Fibroblast of pulmonary artery (primary cell): ENCODE measurements at regions not wholly inside any gene's neighbourhood (a gene's known extent, or its start where the extent isn't known, plus 50 kb on each side); places are given as distances from the start of the nearest gene placed in this dataset.

Source experiments
- DNase-seq: peaks from one replicate; pipeline ENCODE4 v3.0.0-alpha.2; 2010; ENCODE audit warnings: low read depth
- H3K4me3 ChIP-seq: replicated peaks from 2 replicates; pipeline ENCODE4 v1.5.1; 2011; ENCODE audit warnings: low read depth, mild to moderate bottlenecking, control low read depth, low read length, moderate library complexity
- CTCF ChIP-seq: IDR thresholded peaks from 2 replicates; pipeline ENCODE4 v1.5.1; 2011; ENCODE audit warnings: mild to moderate bottlenecking, control low read depth, low read length, inconsistent platforms; ENCODE audit errors: missing control alignments

DNA sequence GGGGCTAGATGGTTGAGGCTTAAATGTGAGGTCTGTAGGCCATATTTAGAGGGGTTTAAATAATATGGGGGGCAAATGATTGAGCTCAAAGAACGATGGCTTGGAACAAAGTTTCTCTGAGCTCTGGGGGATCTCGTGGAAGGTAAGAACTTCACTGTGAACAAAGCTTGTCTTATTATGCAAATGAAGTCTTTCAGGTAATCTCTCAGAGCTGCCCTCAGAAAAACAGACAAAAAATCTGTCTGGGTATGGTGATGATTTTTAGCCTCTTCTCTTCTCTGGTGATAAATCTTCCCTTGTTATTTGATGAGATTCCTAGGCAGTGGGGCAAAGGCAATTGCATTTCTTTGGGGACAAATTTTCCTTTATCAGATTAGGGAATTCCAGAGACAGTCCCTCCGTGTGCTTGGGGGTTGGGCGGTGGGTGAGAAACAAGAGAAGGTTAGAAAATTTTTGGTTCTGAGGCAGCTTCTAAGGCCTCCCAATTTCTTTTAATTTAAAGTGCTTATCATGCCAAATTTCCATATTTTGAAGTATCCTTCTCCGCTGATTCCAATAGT, 760.4 kb downstream of the TSN start:
- no peak for TF ChIP-seq CTCF
- no peak overlapping the region for H3K4me3 ChIP-seq
- DNase-seq, result no peak

- no peak overlapping the region for H3K4me3 ChIP-seq
- TF ChIP-seq CTCF, result no peak
- DNase-seq, result no peak
Measured at GRCh38 chr2:122516775-122517174, 761.3 kb downstream of the TSN start.

DNA sequence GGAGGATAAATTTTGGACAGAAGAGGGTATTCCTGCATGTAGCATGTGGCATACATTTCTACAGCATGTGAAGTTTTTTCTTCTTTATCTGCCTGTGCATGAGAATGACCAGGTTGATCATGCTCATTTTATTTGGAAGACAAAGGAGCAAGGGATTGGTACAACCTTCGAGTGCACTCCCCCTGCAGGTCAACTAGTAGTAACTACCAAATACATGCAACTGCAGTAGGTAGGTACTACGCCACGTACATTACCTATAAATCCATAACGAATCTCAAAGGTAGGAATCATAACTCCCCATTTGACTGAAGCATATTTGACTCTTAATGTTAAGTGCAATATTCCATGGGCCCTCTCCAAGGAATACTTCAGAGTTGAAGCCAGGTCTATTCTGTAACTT, 763.9 kb downstream of the TSN start:
- TF ChIP-seq CTCF, result peak; percentile 15
- no peak for DNase-seq
- H3K4me3 ChIP-seq, result no peak overlapping the region

- H3K4me3 ChIP-seq, result no peak overlapping the region
- no peak for TF ChIP-seq CTCF
- no peak for DNase-seq
Measured at GRCh38 chr2:122519821-122520611, 764.6 kb downstream of the TSN start.

DNA sequence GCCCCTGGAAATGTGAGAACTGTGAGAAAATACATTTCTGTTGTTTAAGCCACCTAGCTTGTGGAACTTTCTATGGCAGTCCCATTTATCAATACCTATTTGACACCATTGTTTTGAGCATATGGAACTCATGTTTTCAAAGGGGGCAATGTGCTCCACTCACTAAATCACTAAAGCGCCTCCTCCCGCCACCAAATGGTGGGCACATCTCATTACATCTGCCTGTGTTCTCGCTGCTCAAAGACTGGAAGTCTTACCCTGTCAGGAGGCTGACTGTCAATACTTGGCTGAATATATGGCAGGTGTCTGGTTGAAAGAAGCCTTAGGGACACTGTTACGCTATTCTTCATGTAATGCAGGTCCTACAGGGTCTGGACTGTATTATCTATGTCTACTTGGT, 767.7 kb downstream of the TSN start:
- no peak for TF ChIP-seq CTCF
- no peak overlapping the region for H3K4me3 ChIP-seq
- DNase-seq, result no peak

GRCh38 chr2:122523981-122524380, 768.5 kb downstream of the TSN start:
- no peak overlapping the region for H3K4me3 ChIP-seq
- DNase-seq, result no peak
- no peak for TF ChIP-seq CTCF

- peak; percentile 46 for DNase-seq
- no peak for TF ChIP-seq CTCF
Measured at GRCh38 chr2:122525336-122525735, 769.9 kb downstream of the TSN start.

More at GRCh38 chr2:122525336-122525735, 769.9 kb downstream of the TSN start:
- no peak overlapping the region for H3K4me3 ChIP-seq
